GM18519 (cell line): ENCODE measurements at regions not wholly inside any gene's neighbourhood (a gene's known extent, or its start where the extent isn't known, plus 50 kb on each side); places are given as distances from the start of the nearest gene placed in this dataset.

Source experiments
- ATAC-seq: cut with Tn5 transposase; IDR thresholded peaks from one replicate; pipeline ENCODE4 v1.9.1; 2021; ENCODE audit warnings: mild to moderate bottlenecking, moderate library complexity; ENCODE audit not compliant: unreplicated experiment, low FRiP score

GRCh38 chr20:11403711-11404110, 514.0 kb upstream of the BTBD3 start:
- ATAC-seq: no peak

DNA sequence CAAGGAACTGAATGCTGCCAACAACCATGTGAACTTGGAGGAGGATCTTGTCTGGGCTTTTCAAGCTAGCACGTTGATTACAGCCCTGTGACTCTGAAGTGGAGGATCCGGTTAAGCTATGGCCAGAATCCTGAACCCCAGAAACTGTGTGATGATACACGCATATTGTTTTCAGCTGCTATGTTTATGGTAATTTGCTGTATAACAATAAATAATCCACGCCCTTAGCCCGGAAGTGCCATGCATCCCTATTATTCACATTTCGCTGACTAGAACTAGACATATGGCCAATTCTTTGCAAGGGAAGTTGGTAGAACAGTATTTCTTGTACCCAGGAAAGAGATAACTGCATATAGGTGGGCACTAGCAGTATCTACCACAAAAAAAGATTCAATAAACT, 510.8 kb upstream of the BTBD3 start:
- ATAC-seq: no peak

DNA sequence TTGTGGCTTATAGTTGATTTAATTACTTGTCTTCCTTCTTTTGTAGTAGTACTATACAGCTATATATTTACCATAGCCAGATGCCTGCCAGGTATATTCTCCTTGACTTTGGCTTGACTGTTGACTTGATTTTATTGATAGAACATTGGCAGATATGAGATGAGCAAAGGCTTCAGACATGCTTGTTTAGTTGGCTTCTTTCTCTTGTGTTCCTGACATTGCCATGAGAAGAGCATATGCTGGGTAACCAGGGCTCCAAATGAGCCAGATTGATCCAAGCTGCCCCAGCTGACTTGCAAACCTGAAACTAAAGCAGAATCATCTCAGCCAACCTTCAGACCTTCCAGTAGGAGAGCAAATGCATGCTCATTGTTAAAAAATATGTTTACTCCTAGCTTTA, 508.1 kb upstream of the BTBD3 start:
- no peak for ATAC-seq

GRCh38 chr20:11411765-11412164, 505.9 kb upstream of the BTBD3 start:
- no peak for ATAC-seq

GRCh38 chr20:11426948-11427347, 490.7 kb upstream of the BTBD3 start:
- no peak for ATAC-seq

GRCh38 chr20:11429168-11429567, 488.5 kb upstream of the BTBD3 start:
- no peak for ATAC-seq

- no peak for ATAC-seq
Observed at GRCh38 chr20:11429889-11430519, 487.7 kb upstream of the BTBD3 start.

GRCh38 chr20:11430652-11431051, 487.0 kb upstream of the BTBD3 start:
- no peak for ATAC-seq

GRCh38 chr20:11431621-11432020, 486.1 kb upstream of the BTBD3 start:
- ATAC-seq: no peak

DNA sequence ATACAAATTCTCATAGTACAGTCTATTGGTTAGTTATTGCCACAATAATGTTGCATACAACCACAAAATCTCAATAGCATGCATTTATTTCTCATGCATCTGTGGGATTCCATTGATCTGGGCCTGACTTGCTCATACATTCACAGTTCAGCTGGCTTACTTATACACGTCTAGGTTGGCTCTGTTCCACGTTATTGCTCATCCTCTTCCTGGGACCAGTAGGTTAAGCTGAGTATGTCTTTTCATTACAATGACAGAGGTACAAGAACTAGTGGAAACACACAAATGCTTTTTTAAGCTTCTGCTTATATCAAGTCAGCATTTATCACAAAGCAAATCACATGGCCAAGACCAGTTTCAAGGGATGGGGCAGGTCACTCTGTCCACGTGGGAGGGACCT, 485.3 kb upstream of the BTBD3 start:
- ATAC-seq: no peak

- ATAC-seq: no peak
Observed at GRCh38 chr20:11436113-11436905, 481.4 kb upstream of the BTBD3 start.

DNA sequence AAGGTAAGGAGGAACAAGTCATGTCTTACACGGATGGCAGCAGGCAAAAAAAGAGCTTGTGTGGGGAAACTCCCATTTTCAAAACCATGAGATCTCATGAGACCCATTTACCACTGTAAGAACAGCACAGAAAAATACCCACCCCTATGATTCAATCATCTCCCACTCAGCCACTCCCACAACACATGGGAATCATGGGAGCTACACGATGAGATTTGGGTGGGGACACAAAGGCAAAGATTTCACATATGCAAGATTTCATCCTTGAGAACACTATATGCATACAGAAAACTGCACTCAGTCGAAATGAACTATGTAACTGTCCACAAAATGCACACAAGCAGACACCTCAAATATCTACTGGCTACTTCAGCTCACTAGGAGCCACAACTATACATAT, 480.6 kb upstream of the BTBD3 start:
- no peak for ATAC-seq

DNA sequence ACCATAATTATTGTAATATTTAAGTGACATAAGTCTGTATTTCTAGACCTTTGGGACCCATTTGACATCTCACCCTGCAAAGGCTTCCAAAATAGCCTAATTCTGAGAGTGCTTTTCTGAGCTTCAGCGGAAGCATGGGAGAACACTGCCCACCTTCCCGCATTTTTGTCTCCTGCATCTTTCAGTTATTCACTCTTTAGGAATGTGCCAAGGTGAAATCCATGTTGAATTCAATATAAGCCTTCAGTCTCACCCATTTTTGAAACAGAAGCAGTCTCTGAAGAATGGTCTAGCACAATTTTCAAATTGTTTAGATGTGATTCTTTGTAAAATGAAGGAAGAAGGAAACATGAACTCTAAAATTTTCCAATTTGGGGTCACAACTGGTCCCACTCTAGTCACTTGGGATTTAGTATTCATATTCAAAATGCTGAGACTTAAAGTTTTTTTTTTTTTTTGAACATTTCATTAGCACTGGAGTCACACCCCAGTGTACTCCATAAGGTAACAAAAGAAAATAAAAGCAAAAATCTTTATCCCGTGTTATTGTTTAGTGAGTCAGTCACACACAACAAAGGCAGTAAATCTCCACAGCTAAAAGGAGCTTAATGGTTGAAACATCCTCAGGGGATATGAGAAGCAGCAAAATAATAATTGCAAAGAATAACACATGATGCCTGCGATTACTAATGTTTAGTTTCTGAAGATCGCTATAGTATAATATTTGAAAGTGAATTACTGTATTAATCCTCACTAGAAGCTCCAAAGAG, 479.9 kb upstream of the BTBD3 start:
- ATAC-seq: no peak

GRCh38 chr20:11438412-11438811, 479.3 kb upstream of the BTBD3 start:
- ATAC-seq: no peak

DNA sequence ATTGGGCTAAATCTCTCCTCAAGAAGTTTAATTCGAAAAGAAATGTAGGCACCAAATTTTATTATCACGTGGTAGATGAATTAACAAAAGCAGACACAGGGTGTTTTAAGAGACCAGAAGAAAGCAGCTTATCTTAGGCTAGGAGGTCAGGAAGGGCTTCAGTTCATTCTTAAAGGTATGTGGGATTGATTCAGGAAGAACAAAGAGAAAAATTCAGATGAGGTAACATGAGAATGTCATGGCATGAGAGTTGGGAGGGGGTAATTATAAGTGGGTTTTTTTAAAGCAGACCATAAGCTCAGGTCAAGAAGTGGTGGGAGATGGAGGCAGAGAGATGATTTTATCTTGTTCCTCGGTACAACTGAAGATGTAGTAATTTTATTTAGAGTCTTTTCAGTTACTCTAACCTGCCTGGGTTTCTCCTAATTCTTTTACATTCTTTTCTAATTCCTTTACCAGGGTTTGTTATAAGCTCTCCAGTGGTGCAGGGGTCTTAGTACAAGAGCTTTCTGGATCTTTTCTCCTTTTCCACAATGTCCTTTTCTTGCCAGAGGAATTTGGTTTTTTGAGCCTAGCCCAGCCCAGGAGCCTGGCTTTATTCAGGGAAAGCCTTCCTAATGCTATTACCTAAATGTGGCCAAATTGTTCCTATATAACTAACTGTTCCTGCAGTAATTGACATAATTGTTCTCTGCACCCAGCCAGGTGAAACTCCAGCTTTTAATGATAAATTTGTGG, 474.1 kb upstream of the BTBD3 start:
- no peak for ATAC-seq

DNA sequence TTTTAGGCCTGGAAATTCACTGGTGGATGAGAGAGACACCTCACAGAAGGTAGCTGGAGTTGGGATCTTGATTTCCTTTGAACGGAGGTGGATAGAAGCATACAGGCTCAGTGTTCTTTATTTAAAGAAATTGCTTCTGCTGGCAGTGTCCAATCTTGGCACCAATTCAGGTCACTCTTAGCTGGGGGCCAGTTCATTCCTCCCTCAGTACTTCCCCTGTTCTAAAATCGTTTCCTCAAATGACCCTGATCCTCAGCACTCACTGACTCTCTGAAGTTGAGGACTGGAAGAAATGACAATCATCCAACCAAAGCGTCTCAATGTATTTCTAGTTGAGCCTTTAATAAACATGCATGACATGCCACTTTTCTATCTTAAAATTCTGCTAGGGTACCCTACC, 472.5 kb upstream of the BTBD3 start:
- no peak for ATAC-seq

DNA sequence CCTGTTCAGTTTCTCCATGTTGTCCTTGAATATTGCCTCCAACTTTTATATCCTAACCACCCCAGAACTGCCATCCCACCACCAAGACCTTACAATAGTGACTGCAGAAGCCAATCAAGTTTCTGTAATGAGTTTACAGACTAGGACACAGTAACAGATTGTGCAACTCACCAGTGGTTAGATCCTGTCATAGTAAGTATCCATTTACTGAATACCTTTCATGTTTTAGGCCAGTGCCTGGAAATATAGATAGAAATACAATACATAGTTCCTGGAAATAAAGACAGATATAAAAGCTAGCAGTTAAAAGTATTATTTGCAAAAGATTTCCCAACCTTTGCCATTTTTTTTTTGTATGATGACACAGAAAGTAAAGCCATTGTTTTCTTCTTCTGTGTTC, 471.8 kb upstream of the BTBD3 start:
- ATAC-seq: no peak

GRCh38 chr20:11447371-11448100, 470.2 kb upstream of the BTBD3 start:
- ATAC-seq: no peak

DNA sequence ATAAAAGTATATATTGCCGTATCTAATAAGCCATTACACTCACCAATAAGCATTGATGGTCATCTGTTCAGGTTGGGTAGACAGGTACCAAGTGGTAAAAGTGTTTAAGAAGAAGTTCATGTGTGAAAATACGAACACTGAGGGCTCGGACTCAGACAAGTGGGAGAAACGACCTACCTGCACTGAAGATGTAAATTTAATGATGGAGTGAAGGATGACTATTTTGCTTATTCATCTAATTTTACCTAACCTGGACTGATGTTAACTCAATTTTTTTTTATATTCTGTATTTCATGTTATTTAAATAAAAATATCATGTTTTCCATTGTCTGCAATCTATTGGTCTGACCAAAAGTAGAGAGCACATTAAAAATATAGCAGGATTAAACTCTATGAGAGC, 469.1 kb upstream of the BTBD3 start:
- no peak for ATAC-seq

DNA sequence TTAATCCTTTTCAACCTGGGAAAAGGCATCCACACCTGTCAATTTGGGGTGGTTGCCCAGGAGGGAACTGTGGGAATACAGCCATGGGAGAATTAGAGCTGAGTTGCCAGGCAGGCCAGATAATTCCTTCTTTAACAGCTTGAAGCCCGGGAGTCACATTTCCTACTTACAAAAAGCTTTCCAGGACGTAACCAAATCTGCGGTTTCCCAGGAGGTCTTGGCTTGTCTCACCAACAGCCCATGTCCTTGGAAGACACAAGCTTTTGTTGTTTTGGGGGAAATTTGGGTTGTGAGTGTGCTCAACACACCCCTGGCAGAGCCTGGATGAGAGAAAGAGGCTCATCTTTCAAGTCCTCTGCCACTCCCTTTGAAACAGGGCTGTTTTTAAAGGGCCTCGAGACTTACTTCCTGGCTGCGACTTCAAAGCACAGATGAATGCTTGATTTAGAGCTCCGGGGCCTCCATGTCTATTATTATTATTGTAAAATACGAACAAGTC, 465.9 kb upstream of the BTBD3 start:
- no peak for ATAC-seq
